Mammary epithelial cell (primary cell): ENCODE measurements at regions not wholly inside any gene's neighbourhood (a gene's known extent, or its start where the extent isn't known, plus 50 kb on each side); places are given as distances from the start of the nearest gene placed in this dataset.

Source experiments
- CTCF ChIP-seq, 2 donors: IDR thresholded peaks in 1 of 2; conservative IDR thresholded peaks in 1 of 2; 2 replicates each; pipeline ENCODE4 v1.5.1; 2011 to 2012; ENCODE audit warnings: inconsistent platforms in 2 of 2, low read length in 2 of 2, mild to moderate bottlenecking in 2 of 2, control low read depth in 1 of 2, low read depth in 1 of 2; ENCODE audit not compliant: insufficient read depth in 1 of 2; ENCODE audit errors: extremely low read depth in 1 of 2
- EZH2 ChIP-seq: IDR thresholded peaks from 2 replicates; pipeline ENCODE4 v1.6.1; 2012; ENCODE audit warnings: low read length, inconsistent platforms, borderline replicate concordance

DNA sequence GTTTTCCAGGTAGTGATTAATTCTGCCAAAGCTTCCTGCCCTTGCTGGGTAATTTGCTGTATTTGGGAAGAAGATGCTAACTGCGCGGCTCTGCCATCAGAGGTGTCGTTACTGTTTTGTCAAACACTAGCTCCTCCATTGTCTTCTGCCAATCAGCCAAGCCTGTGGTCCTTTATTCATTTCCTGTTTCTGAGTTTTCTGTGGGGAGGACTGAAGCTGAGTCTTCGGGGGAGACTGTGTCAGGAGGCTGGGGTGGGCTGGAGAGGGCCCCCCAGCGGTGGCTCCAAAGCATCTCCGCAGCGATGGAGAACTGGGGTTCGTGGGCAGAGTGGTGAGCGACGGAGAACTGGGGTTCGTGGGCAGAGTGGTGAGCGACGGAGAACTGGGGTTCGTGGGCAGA is 322.9 kb upstream of the B3GAT1 start:
- TF ChIP-seq CTCF (conservative IDR thresholded peaks at IDR 0.05 in 1 of 2, IDR thresholded peaks at IDR 0.05 in 1 of 2; ENCODE audit: extremely low read depth in 1 of 2, insufficient read depth in 1 of 2, low read depth in 1 of 2, low read length in 2 of 2) (no peak), EZH2 (no peak)
